H1 (cell line): ENCODE measurements at regions not wholly inside any gene's neighbourhood (a gene's known extent, or its start where the extent isn't known, plus 50 kb on each side); places are given as distances from the start of the nearest gene placed in this dataset.
A peak's percentile ranks its signal among the peaks of the same experiment; 100 is the strongest.

Experiments
- CTCF ChIA-PET: fragments of 300-600 bp; sonication (Branson Sonifier 250); formaldehyde crosslinking; loops from one replicate; lab custom pipeline; 2021; ENCODE audit not compliant: partially characterized antibody; lab: Charles Lee
- POLR2A ChIA-PET: fragments of 300-600 bp; sonication (Branson Sonifier 250); formaldehyde crosslinking; loops from one replicate; lab custom pipeline; 2021; ENCODE audit warnings: inconsistent platforms; ENCODE audit not compliant: partially characterized antibody; lab: Charles Lee
- DNase-seq, 2 experiments: peaks; one replicate each; pipeline versions ENCODE4 v3.0.0 to v3.0.0-alpha.2; 2010 to 2022; ENCODE audit warnings: low spot score in 2 of 2, low read depth in 1 of 2, mixed read lengths in 1 of 2
- FAIRE-seq: peaks from 2 replicates; lab custom pipeline; 2011; peaks lifted over from hg19 to GRCh38; lab: Jason Lieb, UNC
- H2AFZ ChIP-seq: 2 replicates; pipeline ENCODE4 v1.8.1; 2012; ENCODE audit warnings: low read length, inconsistent platforms
- H2AK5ac ChIP-seq: 2 replicates; pipeline ENCODE4 v1.6.1; 2013; ENCODE audit warnings: low read depth, low read length
- H2BK120ac ChIP-seq: replicated peaks from 2 replicates; pipeline ENCODE3; 2013; ENCODE audit warnings: low read depth, low read length, inconsistent platforms
- H2BK12ac ChIP-seq: 2 replicates; pipeline ENCODE4 v1.6.1; 2013; ENCODE audit warnings: low read depth, low read length
- H2BK15ac ChIP-seq: 2 replicates; pipeline ENCODE4 v1.6.1; 2013; ENCODE audit warnings: low read length
- H2BK20ac ChIP-seq: 2 replicates; pipeline ENCODE4 v1.6.1; 2013; ENCODE audit warnings: low read length
- H2BK5ac ChIP-seq: 2 replicates; pipeline ENCODE4 v1.6.1; 2013; ENCODE audit warnings: low read depth, low read length
- H3K14ac ChIP-seq: 2 replicates; pipeline ENCODE4 v1.6.1; 2013; ENCODE audit warnings: inconsistent platforms; ENCODE audit not compliant: insufficient read length
- H3K18ac ChIP-seq: 2 replicates; pipeline ENCODE4 v1.6.1; 2013; ENCODE audit warnings: low read length; ENCODE audit errors: extremely low read depth
- H3K23ac ChIP-seq: 2 replicates; pipeline ENCODE4 v1.6.1; 2013; ENCODE audit warnings: inconsistent platforms; ENCODE audit not compliant: insufficient read length
- H3K23me2 ChIP-seq: 2 replicates; pipeline ENCODE4 v1.6.1; 2013; ENCODE audit warnings: low read depth, low read length
- H3K27ac ChIP-seq: 2 replicates; pipeline ENCODE4 v1.6.1; 2011; ENCODE audit warnings: low read depth, low read length, inconsistent platforms
- H3K27me3 ChIP-seq, 4 experiments: replicated peaks in 1 of 4; 1 replicate in 1 of 4; 2 replicates in 3 of 4; pipeline versions ENCODE4 v1.6.1 to v1.8.1; 2011 to 2013; ENCODE audit warnings: low read length in 3 of 4, mild to moderate bottlenecking in 3 of 4, inconsistent platforms in 2 of 4, mixed read lengths in 2 of 4, moderate library complexity in 1 of 4; ENCODE audit not compliant: control insufficient read depth in 3 of 4, insufficient read depth in 3 of 4; ENCODE audit errors: extremely low read depth in 1 of 4
- H3K36me3 ChIP-seq, 4 experiments: 2 replicates each; pipeline versions ENCODE4 v1.6.1 to v1.8.1; 2011 to 2013; ENCODE audit warnings: mild to moderate bottlenecking in 4 of 4, low read length in 3 of 4, moderate library complexity in 2 of 4, control low read depth in 1 of 4, inconsistent platforms in 1 of 4; ENCODE audit not compliant: insufficient read depth in 4 of 4, control insufficient read depth in 2 of 4
- H3K4ac ChIP-seq: replicated peaks from 2 replicates; pipeline ENCODE3; 2013; ENCODE audit warnings: low read length, low read depth, mixed read lengths, inconsistent platforms; ENCODE audit not compliant: insufficient read length
- H3K4me1 ChIP-seq, 4 experiments: replicated peaks in 1 of 4; 1 replicate in 1 of 4; 2 replicates in 3 of 4; pipeline versions ENCODE4 v1.6.1 to v1.8.1; 2011 to 2013; ENCODE audit warnings: low read length in 3 of 4, inconsistent platforms in 2 of 4, mixed read lengths in 1 of 4; ENCODE audit not compliant: insufficient read depth in 4 of 4, control insufficient read depth in 3 of 4
- H3K4me2 ChIP-seq, 2 experiments: 2 replicates each; pipeline versions ENCODE4 v1.6.1 to v1.8.1; 2011 to 2013; ENCODE audit warnings: low read depth in 2 of 2, low read length in 2 of 2, control low read depth in 1 of 2, inconsistent platforms in 1 of 2, mild to moderate bottlenecking in 1 of 2; ENCODE audit not compliant: insufficient read depth in 1 of 2
- H3K4me3 ChIP-seq, 4 experiments: fragments of 200-600, 300-600 bp in 1 of 4; sonication (generic), shearing (Covaris generic), sonication (Bioruptor Twin) in 1 of 4; 2 replicates each; pipeline versions ENCODE4 v1.5.1 to v1.8.1; 2011 to 2016; ENCODE audit warnings: low read length in 4 of 4, low read depth in 3 of 4, control low read depth in 2 of 4, inconsistent platforms in 2 of 4, mild to moderate bottlenecking in 2 of 4, mixed read lengths in 1 of 4, moderate library complexity in 1 of 4; ENCODE audit not compliant: insufficient read depth in 2 of 4; ENCODE audit errors: extremely low read depth in 1 of 4
- H3K56ac ChIP-seq: replicated peaks from 2 replicates; pipeline ENCODE3; 2013; ENCODE audit warnings: low read depth, mild to moderate bottlenecking, mixed read lengths, low read length, inconsistent platforms; ENCODE audit not compliant: insufficient read length
- H3K79me1 ChIP-seq: 2 replicates; pipeline ENCODE4 v1.6.1; 2013; ENCODE audit warnings: low read depth, low read length, control low read depth
- H3K79me2 ChIP-seq, 2 experiments: 2 replicates each; pipeline versions ENCODE4 v1.6.1 to v1.8.1; 2012 to 2013; ENCODE audit warnings: low read length in 2 of 2, mild to moderate bottlenecking in 2 of 2, inconsistent platforms in 1 of 2; ENCODE audit not compliant: insufficient read depth in 2 of 2, control insufficient read depth in 1 of 2
- H3K9ac ChIP-seq, 4 experiments: replicated peaks in 1 of 4; 1 replicate in 1 of 4; 2 replicates in 3 of 4; pipeline versions ENCODE4 v1.6.1 to v1.8.1; 2011 to 2013; ENCODE audit warnings: low read depth in 3 of 4, low read length in 3 of 4, control low read depth in 2 of 4, mild to moderate bottlenecking in 2 of 4, moderate library complexity in 2 of 4, inconsistent platforms in 1 of 4; ENCODE audit errors: extremely low read depth in 1 of 4
- H3K9me3 ChIP-seq, 2 experiments: 2 replicates each; pipeline versions ENCODE4 v1.6.1 to v1.8.1; 2012 to 2013; ENCODE audit warnings: mild to moderate bottlenecking in 2 of 2, moderate library complexity in 2 of 2, control low read depth in 1 of 2, inconsistent platforms in 1 of 2, low read depth in 1 of 2, low read length in 1 of 2, mixed read lengths in 1 of 2; ENCODE audit not compliant: insufficient read depth in 2 of 2
- H4K20me1 ChIP-seq, 2 experiments: replicated peaks in 1 of 2; 2 replicates each; pipeline versions ENCODE3 to v1.8.1; 2011 to 2013; ENCODE audit warnings: inconsistent platforms in 2 of 2, low read length in 2 of 2, mild to moderate bottlenecking in 1 of 2; ENCODE audit not compliant: insufficient read depth in 2 of 2, control insufficient read depth in 1 of 2
- H4K5ac ChIP-seq: 2 replicates; pipeline ENCODE4 v1.6.1; 2013; ENCODE audit warnings: low read length, low read depth, mixed read lengths, inconsistent platforms; ENCODE audit not compliant: insufficient read length
- H4K8ac ChIP-seq: 2 replicates; pipeline ENCODE4 v1.8.0; 2013; ENCODE audit warnings: mild to moderate bottlenecking, moderate library complexity, low read length, inconsistent platforms; ENCODE audit not compliant: insufficient read depth; ENCODE audit errors: extremely low read depth
- H4K91ac ChIP-seq: replicated peaks from 2 replicates; pipeline ENCODE3; 2013; ENCODE audit warnings: low read length, mixed read lengths, inconsistent platforms; ENCODE audit not compliant: insufficient read length
- CBX8 ChIP-seq: fragments of 300-800, 300-1000 bp; sonication (generic); IDR thresholded peaks from 2 replicates; pipeline ENCODE4 v1.7.1; 2016; ENCODE audit warnings: low read depth, low read length, borderline replicate concordance
- CTBP2 ChIP-seq: IDR thresholded peaks from 2 replicates; pipeline ENCODE4 v1.7.0; 2011; ENCODE audit warnings: borderline replicate concordance, mild to moderate bottlenecking, moderate library complexity, mixed read lengths, low read length; ENCODE audit not compliant: insufficient read depth, insufficient read length
- EP300 ChIP-seq, 2 experiments: IDR thresholded peaks; 1 replicate in 1 of 2; 2 replicates in 1 of 2; pipeline ENCODE4 v1.6.1; 2011 to 2012; ENCODE audit warnings: low read depth in 2 of 2, low read length in 2 of 2, mild to moderate bottlenecking in 2 of 2, borderline replicate concordance in 1 of 2, inconsistent platforms in 1 of 2, moderate library complexity in 1 of 2
- GABPA ChIP-seq: IDR thresholded peaks from 2 replicates; pipeline ENCODE4 v1.6.1; 2011; ENCODE audit warnings: mild to moderate bottlenecking, low read length, moderate library complexity, borderline replicate concordance; ENCODE audit not compliant: insufficient read depth
- JUN ChIP-seq: IDR thresholded peaks from 2 replicates; pipeline ENCODE4 v1.6.1; 2011; ENCODE audit warnings: low read depth, mild to moderate bottlenecking, improper control_type of control experiment, low read length
- JUND ChIP-seq: IDR thresholded peaks from 2 replicates; pipeline ENCODE4 v1.6.1; 2011; ENCODE audit warnings: mild to moderate bottlenecking, improper control_type of control experiment, low read length
- POLR2A ChIP-seq, 2 experiments: IDR thresholded peaks; 1 replicate in 1 of 2; 2 replicates in 1 of 2; pipeline ENCODE4 v1.6.1; 2011; ENCODE audit warnings: low read depth in 2 of 2, low read length in 2 of 2, mild to moderate bottlenecking in 2 of 2; ENCODE audit errors: control extremely low read depth in 1 of 2
- POLR2AphosphoS5 ChIP-seq: IDR thresholded peaks from 2 replicates; pipeline ENCODE4 v1.6.1; 2011; ENCODE audit warnings: low read depth, low read length
- POU5F1 ChIP-seq: IDR thresholded peaks from 2 replicates; pipeline ENCODE4 v1.6.1; 2011; ENCODE audit warnings: low read depth, mild to moderate bottlenecking, low read length, moderate library complexity
- RXRA ChIP-seq: IDR thresholded peaks from 2 replicates; pipeline ENCODE4 v1.6.1; 2011; ENCODE audit warnings: low read depth, mild to moderate bottlenecking, low read length, moderate library complexity; ENCODE audit not compliant: insufficient read depth
- SP4 ChIP-seq: IDR thresholded peaks from 2 replicates; pipeline ENCODE4 v1.6.1; 2012; ENCODE audit warnings: low read length, inconsistent platforms
- SRF ChIP-seq: IDR thresholded peaks from 2 replicates; pipeline ENCODE4 v1.6.1; 2011; ENCODE audit warnings: mild to moderate bottlenecking, low read depth, low read length, moderate library complexity
- TBP ChIP-seq: IDR thresholded peaks from 2 replicates; pipeline ENCODE4 v1.6.1; 2011; ENCODE audit warnings: low read depth, low read length, improper control_type of control experiment
- WGBS, 2 experiments: shearing (Covaris generic) in 1 of 2; methylation state at CpG; one replicate each; pipeline versions ENCODE4 v1.1.6 to v1.1.7; 2013 to 2015; ENCODE audit warnings: low lambda C conversion rate in 2 of 2, mixed read lengths in 2 of 2, inconsistent platforms in 1 of 2, low coverage in 1 of 2, missing lambda C conversion rate in 1 of 2; ENCODE audit not compliant: insufficient replicate concordance in 2 of 2, insufficient coverage in 1 of 2, insufficient read length in 1 of 2; ENCODE audit errors: extremely low coverage in 1 of 2, missing lambda C conversion rate in 1 of 2; 5-methylcytosine and 5-hydroxymethylcytosine counted together

DNA sequence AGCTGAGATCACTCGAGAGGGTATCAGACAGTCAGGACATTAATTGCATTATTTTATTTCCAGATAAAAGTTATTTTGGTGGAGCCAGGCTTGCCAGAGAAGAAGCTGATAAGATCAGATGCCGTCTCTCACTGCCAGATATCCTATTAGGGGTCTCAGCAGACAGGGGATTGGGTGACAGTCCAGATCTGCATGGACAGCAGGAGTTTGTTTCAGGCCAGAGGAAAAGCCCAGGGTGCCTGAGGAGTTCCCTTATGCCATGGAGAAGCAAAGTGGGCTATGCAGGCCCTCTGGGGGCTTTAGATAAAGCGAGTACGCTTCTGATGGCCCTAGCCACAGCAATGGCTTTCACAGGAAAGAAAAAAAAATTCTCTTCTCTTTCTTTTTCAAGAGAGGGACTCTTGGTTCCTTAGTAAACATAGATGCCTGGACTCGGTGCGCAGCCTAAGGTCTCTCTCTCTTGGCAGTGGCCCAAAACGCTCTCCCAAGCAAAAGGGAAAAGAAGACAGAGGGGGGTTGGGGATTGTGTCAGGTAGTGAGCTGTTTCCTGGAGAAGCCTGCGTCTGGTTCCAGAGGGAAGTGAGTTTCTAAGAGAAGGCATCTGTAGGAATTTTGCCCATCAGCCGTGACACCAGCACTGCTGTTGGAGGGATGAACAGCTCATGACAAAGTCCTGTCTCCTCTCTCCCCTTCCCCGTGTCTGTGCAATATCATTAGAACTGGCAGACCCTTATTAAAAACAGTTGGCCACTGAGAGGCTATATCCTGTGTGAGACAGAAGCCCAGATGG lies 166.3 kb upstream of the FOXF1 start:
- ChIA-PET CTCF (interaction anchor here (0.6 to 2.8 kb wide), 4 partner anchors 43 to 215 kb away, joined by 3 to 13 read pairs (median 6); no protein-coding TSS in a partner anchor), POLR2A (no interaction called here)
- Histone ChIP-seq H2AK5ac (no peak overlapping the region), H3K9me3 (no peaks in the 10 kb centered on the region), H3K4me3 (no peak overlapping the region), H3K23ac (no peak overlapping the region), H3K4me2 (no peak overlapping the region), H3K18ac (peak overlapping the region; percentile 32; the same call in 1 of the 2 replicates), H3K27me3 (peaks cover 0 to 11% (median 3%) of the 10 kb centered on the region in 4 experiments; a peak in 4 of 7 replicates), H2BK15ac (no peak overlapping the region), H4K8ac (no peak overlapping the region), H3K79me2 (no peaks in the 10 kb centered on the region), H4K91ac (no peak overlapping the region), H4K5ac (no peak overlapping the region), H3K4ac (no peak overlapping the region), H3K14ac (no peak overlapping the region), H3K36me3 (no peaks in the 10 kb centered on the region), H2BK12ac (no peak overlapping the region), H3K27ac (no peak overlapping the region), H2BK120ac (no peak overlapping the region), H3K56ac (no peak overlapping the region), H3K79me1 (no peaks in the 10 kb centered on the region), H2BK20ac (no peak overlapping the region), H3K9ac (no peak overlapping the region), H2BK5ac (no peak overlapping the region), H3K23me2 (no peaks in the 10 kb centered on the region), H3K4me1 (peaks cover 2 to 13% (median 8%) of the 10 kb centered on the region in 4 experiments; a peak in 5 of 7 replicates), H4K20me1 (no peaks in the 10 kb centered on the region), H2AFZ (no peak overlapping the region)
- DNase-seq (no peak), FAIRE-seq (no peak)
- 75% methylated on average over 9 of the region's 10 CpGs; no CpG with 5 or more reads in 1 of the 2 experiments for WGBS, 2 experiments
- TF ChIP-seq CTBP2 (no peak), JUN (no peak), SP4 (no peak), EP300 (IDR thresholded peaks at IDR 0.05; ENCODE audit: borderline replicate concordance in 1 of 2, low read depth in 2 of 2, low read length in 2 of 2) (no peak), RXRA (no peak), SRF (no peak), GABPA (no peak), CBX8 (no peak), POLR2A (IDR thresholded peaks at IDR 0.05; ENCODE audit: control extremely low read depth in 1 of 2, low read depth in 2 of 2, low read length in 2 of 2) (no peak), JUND (no peak), TBP (no peak), POU5F1 (no peak), POLR2AphosphoS5 (no peak)
